HL-60/S4 treated with phorbol 12-myristate 13-acetate at 8.2 ng/mL for 4 days and 3 days (cell line): ENCODE measurements at regions not wholly inside any gene's neighbourhood (a gene's known extent, or its start where the extent isn't known, plus 50 kb on each side); places are given as distances from the start of the nearest gene placed in this dataset.

Experiments used
- in situ Hi-C: fragments of 300-500 bp; cut with MboI; formaldehyde crosslinking; loops from 2 replicates; pipeline ENCODE4 v1.15.0; 2022; ENCODE audit warnings: low sequenced_read_pairs

DNA sequence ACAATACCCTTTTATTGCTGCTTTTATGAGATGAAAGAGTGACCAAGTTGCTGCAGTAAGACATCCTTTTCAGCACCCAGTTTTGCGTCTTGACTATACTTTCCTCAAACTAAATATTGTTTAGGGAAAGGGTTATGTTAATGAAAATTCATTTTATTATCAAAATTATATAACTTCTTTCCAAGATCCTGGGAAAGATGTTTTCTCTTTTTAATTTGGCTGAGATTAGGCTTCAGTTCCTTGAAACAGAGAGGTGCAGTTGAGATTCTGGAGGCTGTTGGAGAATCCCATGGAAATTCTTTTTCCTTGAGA, 91.6 kb upstream of the KCNA3 start:
- in situ Hi-C loops, result no loop called here

DNA sequence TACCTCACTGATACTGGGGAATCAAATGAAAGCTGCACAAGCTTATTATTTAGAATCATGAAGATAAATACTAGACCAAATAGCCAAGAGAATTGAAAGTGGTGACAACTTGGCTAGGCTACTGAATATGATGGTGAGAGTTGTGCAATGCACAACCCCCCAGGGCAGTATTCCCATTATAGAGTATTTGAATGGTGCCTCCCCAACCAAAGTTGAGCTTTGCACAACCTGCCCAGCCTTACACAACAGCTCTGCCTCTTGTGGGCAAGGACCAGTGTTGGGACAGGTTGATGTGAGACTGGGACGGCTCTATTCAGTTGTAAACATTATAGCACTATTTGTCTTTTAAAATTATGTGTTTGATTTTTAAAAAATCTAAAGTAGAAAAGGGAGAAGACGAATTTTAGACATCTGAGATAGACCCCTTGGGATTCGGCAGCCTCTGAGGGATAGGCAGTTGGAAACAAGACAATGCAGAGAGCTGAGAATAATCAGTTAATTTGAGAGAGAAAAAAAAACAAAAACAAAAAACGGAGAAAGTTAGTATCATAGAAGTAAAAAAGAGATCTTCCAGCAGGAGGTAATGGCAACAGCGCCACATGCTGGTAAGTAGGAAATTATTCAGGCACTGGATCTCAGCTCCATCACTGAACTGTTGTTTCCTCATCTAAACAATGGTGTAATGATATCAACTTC, 91.0 kb upstream of the KCNA3 start:
- in situ Hi-C loops, result no loop called here

DNA sequence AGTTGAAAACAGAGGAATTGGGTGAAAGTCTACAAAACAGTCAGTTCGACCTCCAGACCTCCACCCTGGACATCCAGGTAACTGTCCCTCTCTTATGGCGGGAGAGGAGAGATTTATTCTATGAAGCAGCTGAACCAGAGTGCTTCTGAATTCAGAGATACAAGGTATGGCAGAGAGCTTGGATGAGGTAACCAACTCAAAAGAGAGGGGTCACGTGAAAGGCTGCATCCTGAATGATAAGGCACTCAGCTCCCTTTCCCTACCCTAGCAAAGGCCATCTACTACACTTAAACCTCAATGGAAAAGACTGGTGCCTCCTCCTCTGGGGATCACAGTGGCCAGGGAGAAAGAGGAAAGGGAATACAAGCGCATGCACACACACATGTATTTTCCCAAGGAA, 88.4 kb upstream of the KCNA3 start:
- in situ Hi-C loops, result no loop called here

DNA sequence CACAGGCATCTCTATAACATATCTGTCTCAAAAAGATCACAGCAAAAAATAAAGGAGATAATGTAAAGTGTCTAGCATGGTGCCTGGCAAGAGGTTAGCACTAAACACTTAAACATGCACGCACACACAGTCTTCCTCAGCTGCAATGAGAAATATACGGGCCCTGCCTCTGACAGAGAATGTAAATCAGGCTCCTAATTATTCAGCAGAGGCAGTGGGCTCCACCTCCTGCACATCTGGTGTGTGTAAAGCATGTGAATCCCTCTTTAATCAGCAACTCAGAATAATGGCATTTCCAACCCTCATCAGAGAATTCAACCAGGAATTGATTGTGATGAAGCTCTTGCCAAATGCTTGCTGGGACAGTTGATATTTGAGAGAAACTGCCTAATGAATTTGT, 85.6 kb upstream of the KCNA3 start:
- in situ Hi-C loops, result no loop called here

DNA sequence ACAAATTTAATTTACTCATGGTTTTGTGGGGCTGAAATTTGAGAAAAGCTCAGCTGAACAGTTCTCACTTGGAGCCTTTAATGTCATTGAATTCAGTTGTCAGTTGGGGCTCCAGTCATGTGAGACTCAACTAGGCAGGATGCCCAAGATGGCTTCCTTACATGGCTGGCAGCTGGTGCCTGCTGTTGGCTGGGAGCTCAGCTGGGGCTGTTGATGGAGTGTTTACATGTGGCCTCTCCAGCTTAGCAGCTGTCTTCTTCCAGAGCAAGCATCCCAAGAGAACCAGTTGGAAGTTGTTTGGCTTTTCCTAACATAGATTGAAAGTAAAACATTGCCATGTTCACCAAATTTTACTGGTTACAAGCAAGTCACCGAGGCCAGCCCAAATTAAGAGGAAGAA, 81.8 kb upstream of the KCNA3 start:
- in situ Hi-C loops, result no loop called here

DNA sequence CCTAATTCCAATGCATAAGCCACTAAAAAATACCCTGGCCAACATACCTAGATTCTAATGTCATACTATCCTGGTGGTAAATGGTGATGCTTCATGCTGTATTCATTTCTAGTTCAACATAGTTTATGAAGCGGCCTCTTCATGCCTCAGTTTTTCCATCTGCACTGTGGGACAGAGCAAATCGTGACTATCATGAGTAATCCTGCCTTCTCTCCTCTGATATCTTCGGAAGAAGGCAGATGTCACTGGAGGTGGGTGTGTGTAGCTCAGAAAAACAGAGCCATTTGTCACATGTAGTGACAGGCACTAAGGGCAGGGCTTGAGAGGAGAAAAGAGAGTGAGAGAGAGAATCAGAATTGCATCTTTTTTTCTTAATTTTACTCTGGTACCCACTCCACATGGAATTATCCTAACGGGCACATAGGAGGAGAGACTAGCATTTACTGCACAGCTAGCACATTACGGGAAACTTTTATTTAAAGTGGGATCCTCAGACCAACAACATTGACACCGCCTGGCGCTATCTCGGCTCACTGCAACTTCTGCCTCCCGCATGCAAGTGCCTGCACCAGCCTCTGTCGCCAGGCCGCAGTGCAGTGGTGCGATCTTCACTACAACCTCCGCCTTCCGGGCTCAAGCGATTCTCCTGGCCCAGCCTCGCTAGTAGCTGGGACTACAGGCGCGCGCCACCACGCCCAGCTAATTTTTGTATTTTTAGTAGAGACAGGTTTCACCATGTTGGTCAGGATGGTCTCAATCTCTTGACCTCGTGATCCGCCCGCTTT, 78.4 kb upstream of the KCNA3 start:
- in situ Hi-C loops, result no loop called here

DNA sequence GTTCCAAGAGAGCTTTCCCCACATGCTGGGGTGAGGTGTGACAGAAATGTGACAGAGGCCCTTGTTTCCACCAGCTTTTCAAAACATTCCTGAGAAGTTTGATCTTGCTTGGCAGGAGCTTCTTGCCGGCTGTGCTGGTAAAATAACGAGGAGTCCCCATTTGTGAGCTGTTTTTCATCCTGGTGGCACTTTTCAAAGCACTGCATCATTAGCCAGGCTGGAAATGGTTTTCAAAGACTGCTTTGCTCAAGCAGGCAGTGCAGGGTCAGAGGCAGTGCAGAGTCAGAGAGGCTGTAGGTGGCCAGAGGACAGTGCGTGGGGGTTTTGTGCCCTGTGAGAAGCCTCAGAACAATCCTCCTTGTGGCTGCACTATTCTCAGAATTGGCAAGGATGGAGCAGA, 75.8 kb upstream of the KCNA3 start:
- in situ Hi-C loops, result no loop called here

DNA sequence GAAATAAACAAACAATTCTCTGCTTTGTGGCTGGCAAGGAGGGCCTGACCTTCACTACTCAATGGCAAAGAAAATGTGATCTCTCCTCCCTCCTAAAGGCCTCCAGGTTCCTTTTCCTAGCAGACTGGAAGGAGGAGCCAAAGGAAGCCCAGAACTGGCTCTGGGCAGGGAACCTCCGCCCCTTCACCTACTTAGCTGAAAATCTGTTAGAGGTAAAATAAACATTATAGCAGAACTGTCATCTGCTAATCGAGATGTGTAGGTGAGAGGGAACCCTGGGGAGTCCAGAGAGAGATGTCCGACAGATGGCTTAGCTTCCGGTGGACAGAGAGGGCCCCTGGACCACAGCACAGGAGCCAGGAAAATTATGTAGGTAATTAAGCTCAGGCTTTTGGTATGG, 75.2 kb upstream of the KCNA3 start:
- in situ Hi-C loops, result no loop called here

DNA sequence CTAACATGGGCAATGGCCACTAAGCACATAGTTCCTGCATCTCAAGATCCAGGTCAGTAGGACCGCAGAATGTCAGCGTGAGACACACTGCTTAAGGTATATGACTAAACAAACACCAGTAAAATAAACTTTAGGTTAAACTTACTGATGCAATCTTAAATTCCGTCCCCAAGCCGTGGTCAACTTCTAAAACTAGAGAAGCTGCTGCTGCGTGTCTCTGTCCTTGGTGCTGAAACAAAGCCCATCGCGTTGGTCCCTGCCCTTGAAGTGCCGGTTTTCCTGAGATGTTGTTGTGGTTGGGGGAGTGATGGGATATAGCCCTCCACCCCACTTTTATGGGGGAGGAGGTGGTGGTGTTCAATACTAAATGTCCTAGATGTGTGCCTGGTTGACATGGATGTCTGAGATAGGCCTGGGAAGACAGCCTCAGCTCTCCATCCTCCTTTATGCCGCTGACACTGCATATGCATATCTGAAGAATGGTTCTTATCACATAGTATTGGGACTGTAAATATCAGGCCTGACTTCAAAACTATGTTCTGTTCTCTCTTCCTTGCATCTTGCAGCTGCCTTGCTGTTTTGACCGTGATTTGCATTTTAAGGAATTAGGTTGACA, 72.0 kb upstream of the KCNA3 start:
- in situ Hi-C loops, result no loop called here

DNA sequence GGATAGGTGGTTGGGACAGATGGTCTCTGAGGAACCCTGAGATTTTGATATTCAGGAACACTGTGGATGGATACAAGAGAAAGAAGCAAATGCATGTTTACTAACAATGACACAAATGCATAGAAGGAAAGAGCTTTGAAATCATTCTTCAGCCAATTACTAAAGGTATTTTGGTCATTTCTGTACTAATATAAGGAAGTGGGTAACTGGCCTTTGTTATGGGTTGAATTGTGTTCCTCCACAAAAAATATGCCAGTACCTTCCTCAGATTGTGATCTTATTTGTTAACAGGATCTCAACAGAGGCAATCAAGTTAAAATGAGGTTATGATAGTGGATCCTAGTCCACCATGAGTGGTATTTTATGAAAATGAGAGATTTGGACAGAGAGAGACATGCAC, 68.7 kb upstream of the KCNA3 start:
- in situ Hi-C loops, result no loop called here

DNA sequence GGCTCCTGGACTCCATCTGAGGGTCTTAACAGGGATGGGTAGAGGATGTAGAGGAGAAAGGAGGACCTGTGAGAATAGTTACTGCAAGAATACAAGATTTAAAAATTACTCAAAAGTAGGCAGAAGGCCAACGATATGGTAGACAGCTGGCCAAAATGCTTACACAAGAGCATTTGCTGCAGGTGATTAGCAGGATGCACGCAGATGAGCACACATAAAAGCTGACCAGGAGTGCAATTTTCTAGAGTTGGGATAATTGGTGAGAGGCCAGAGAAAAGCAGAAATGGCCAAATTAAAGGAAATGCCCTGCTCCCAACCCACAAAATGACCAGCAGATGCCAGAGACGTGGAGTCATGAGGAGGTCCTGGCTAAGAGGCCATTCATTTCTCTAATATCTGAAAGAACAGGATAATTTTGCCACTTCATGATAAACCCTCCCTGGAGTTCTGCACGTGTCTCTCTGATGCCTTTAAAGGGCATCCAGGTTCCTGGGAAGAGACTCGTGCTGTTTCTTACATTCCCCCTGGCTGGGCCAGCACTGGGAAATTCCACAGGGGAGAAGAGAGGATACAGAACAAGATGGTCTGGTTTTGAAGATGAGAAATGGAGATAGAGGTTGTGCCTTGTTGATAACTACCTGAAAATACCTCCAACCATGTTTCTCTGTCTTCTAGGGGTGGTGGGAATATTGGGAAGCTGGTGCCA, 62.3 kb upstream of the KCNA3 start:
- in situ Hi-C loops, result no loop called here

DNA sequence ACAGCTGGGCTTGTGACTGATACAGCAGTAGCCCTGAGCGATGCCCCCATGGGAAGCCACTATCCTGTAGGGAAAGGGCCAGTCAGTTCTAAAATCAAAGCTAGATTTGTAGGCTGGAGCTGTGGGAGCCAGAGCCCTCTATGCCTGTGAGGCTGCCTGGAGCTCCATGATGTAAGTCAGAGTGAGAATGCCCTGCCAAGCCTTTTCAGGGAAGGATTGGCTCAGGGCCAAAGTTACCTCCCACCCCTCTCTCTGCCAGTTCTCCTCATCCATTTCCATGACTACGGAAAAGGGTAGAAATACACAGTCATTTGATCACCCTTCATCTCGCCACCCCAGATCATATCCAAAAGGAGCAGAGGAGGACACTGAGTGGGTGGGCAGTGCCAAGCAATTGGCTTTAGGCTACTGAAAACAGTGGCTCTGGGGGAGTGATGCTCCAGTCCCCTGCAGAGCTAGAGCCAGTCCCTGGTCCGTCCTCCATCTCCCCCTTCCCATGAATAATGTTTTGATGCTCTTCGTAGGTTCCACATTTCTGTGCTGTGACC, 59.5 kb upstream of the KCNA3 start:
- in situ Hi-C loops, result no loop called here

DNA sequence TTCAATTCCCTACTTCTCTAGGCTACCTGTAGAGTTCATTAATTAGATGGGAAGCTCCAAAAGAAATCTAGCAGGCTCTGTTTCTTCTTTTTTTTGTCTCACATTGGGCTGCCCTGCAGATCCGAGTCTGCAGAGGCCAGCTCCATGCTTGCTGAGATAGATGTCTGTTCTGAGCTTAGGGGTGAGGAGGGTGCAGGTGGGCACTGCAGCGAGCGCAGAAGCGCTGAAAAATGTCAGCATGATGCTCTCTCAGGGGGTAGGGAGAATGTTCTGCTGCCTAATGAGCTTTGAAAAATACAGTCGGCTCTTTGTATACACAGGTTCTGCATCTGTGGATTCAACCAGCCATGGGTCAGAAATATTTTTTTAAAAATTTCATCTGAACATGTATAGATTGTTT, 56.8 kb upstream of the KCNA3 start:
- in situ Hi-C loops, result no loop called here

DNA sequence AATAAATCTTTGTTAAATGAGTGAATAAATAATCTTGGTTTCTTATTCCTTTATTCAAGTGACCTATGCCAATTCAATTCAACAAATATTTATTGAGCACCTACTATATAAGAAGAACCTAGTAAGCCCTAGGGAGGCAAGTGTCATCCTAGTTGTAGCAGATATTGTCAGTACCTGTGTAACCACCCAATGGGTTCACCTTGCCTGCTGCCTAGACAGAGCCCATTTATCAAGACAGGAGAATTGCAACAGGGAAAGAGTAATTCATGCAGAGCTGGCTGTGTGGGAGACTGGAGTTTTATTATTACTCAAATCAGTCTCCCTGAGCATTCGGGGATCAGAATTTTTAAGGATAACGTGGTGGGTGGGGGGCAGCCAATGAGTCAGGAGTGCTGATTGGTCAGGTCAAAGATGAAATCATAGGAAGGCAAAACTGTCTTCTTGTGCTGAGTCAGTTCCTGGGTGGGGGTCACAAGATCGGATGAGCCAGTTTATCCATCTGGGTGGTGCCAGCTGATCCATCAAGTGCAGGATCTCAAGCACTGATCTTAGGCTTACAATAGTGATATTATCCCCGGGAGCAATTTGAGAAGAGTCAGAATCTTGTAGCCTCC, 53.8 kb upstream of the KCNA3 start:
- in situ Hi-C loops, result no loop called here

DNA sequence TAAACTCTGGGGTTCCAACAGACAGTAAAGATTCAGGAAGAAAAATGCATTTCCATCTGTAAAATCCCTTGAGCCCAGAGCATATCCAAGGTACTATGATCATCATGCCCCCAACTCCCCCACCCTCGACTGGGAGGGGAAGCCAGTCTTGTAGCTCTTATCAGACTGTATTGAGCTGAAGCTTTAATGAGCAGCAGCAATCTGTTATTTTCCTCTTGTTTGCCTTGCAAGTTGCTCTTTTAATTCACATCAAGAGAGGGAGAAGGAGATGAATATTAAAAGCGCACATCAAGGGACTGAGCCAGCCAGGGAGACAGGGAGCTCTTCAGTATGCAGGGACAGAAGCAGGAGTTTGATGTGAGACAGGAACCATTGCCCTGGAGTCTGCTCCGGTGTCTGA, 52.5 kb upstream of the KCNA3 start:
- in situ Hi-C loops, result no loop called here

DNA sequence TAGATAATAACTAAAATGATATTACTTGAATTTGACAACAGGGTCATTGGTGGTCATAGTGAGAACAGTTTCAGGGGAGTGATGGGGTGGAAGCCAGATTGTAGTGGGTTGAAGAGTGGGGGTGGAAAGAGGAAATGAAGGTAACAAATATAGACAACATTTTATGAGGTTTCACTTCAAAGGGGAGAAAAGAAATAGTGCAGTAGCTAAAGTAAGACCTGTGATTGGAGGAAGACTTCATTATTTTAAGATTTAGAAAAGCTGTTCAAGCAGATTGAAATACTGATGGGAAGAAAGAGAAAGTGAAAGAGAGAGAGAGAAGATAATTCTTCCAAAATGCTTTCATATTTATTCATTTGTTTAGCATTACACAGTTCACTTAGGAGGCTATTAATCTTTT, 52.0 kb upstream of the KCNA3 start:
- in situ Hi-C loops, result no loop called here
